GM21737 (cell line): ENCODE measurements at regions not wholly inside any gene's neighbourhood (a gene's known extent, or its start where the extent isn't known, plus 50 kb on each side); places are given as distances from the start of the nearest gene placed in this dataset.
"Not testable (repeated sequence)": the region's sequence is repeated elsewhere in the genome, so short reads cannot be mapped to it uniquely, and the experiment has no call there.

Experiments
- ATAC-seq: cut with Tn5 transposase; IDR thresholded peaks from one replicate; pipeline ENCODE4 v1.9.1; 2021; ENCODE audit warnings: mild to moderate bottlenecking, moderate library complexity; ENCODE audit not compliant: unreplicated experiment

GRCh38 chr21:29396951-29397455 lies 98.3 kb downstream of the BACH1 start:
- ATAC-seq: no peak

- no peak for ATAC-seq
These were observed 104.6 kb downstream of the BACH1 start for GRCh38 chr21:29403301-29403700.

GRCh38 chr21:29403922-29404538 lies 105.3 kb downstream of the BACH1 start:
- ATAC-seq: no peak

DNA sequence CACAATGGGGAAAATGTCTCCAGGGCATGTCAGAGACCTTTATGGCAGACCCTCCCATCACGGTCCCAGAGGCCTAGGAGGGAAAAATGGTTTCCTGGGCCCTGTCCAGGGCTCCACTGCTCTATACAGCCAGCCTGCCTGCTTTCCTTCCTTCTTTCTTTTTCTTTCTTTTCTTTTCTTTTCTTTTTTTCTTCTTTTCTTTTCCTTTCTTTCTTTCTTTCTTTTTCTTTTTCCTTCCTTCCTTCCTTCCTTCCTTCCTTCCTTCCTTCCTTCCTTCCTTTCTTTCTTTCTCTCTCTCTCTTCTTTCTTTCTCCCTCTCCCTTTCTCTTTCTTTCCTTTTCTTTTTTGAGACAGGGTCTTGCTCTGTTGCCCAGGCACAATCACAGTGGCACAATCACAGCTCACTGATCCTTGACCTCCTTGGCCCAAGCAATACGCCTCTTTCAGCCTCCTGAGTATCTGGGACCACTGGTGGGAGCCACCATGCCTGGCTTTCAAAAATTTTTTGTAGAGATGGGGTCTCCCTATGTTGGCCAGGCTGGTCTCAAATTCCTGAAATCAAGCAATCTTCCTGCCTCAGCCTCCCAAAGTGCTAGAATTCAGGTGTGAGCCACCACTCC lies 106.9 kb downstream of the BACH1 start:
- no peak for ATAC-seq

DNA sequence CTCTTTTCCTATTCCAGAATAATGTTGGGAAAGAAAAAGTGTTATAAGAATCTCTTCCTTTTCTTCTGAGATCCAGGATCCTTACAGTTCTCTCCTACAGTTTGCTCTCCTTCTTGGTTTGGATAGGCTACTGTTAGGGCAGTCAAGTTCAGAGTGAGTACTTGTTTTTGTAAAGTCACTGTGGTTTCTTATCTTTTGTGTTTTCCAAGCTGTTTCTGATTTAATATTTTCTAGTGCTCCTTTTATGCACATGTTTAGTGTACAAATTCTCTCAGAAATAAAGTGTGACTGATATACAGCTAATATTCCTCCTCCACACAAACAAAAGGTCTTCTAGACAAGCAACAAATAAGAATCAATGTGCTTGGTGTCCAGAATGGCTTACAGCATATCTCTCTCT lies 107.7 kb downstream of the BACH1 start:
- no peak for ATAC-seq

DNA sequence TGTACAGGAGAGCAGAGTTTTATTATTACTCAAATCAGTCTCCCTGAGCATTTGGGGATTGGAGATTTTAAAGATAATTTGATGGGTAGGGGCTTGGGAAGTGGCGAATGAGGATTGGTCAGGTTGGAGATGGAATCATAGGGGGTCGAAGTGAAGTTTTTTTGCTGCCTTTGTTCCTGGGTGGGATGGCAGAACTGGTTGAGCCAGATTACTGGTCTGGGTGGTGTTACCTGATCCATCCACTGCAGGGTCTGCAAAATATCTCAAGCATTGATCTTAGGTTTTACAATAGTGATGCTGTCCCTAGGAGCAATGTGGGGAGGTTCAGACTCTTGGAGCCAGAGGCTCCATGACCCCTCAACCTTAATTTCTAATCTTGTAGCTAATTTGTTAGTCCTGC lies 108.8 kb downstream of the BACH1 start:
- no peak for ATAC-seq

DNA sequence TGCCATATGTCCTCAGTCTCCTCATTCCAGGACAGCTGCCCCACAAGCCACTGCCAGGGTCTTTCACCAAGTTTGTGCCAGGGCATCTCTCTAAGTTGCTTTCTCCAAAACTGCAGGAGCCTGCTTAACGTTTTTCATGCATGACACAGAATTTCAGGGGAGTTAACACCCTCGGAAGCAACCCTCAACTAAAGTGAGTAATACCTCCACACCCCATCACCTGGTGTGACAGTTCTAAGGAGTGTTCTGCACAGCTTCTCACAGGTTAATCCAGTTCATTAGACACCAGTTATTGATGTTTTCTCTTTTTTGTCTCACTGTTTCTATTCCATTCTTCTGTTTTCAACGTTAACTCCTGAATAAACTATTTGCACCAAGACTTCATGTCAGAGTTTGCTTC lies 115.0 kb downstream of the BACH1 start:
- no peak for ATAC-seq

DNA sequence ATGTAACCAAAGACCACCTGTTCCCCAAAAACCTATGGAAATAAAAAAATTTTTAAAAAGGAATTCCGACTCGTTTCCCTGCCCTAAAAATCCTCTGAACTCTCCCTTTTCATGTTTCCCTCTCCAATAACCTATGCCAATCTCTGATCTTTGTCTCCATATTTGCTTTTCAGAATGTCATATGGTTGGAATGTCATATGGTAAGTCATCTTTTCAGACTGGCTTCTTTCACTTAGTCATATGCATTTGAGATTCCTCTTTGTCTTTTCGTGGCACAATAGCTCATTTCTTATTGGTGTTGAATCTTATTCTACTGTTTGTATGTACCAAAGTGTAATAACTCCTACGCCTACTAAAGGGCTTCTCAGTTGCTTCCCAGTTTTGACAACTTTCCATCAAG lies 117.5 kb downstream of the BACH1 start:
- no peak for ATAC-seq

DNA sequence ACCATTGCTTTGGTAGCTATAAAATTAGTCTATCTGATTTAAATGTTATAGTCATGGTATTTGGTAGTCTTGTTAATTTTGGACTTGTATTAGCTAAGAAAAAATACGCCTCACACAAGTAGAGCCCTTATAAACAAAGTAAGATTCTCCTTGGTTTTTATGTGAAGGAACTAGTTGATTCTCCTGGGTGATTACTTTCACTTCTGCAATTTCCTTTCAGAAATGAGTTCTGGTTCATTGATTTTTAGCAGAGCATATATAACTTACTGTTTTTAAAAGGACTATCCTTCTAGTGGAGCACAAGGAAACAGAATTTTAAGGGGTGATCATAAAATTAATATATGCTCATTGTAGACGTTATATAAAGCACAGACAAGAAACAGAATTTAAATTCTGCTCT lies 120.1 kb downstream of the BACH1 start:
- peak; percentile 75 for ATAC-seq

- no peak for ATAC-seq
These were observed 120.7 kb downstream of the BACH1 start for GRCh38 chr21:29419422-29419821.

GRCh38 chr21:29423099-29423870 lies 124.6 kb downstream of the BACH1 start:
- no peak for ATAC-seq

GRCh38 chr21:29424728-29425127 lies 126.0 kb downstream of the BACH1 start:
- ATAC-seq: no peak

- ATAC-seq: no peak
These were observed 130.5 kb downstream of the BACH1 start for GRCh38 chr21:29429218-29429617.

- no peak for ATAC-seq
These were observed 131.3 kb downstream of the BACH1 start for GRCh38 chr21:29430030-29430429.

GRCh38 chr21:29430576-29430975 lies 131.9 kb downstream of the BACH1 start:
- no peak for ATAC-seq

DNA sequence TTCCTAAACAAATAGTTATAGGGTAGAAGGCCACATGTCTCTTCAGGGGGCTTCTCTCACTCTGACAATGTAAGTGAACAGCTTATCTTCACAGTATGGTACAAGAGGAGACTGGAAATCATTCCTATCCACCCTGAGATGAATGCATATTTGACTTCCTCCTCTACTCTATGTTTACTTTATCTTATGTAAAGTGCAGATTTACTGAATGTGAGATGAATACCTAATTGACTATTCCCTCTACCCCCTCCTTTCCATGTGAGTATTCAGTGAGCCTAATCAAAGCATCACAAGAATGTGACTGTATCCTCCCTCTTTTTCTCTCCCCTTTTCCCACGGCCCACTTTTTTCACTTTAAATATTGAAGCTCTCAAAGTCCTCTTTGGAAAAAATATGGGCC lies 132.5 kb downstream of the BACH1 start:
- no peak for ATAC-seq

GRCh38 chr21:29431680-29432079 lies 133.0 kb downstream of the BACH1 start:
- ATAC-seq: no peak

DNA sequence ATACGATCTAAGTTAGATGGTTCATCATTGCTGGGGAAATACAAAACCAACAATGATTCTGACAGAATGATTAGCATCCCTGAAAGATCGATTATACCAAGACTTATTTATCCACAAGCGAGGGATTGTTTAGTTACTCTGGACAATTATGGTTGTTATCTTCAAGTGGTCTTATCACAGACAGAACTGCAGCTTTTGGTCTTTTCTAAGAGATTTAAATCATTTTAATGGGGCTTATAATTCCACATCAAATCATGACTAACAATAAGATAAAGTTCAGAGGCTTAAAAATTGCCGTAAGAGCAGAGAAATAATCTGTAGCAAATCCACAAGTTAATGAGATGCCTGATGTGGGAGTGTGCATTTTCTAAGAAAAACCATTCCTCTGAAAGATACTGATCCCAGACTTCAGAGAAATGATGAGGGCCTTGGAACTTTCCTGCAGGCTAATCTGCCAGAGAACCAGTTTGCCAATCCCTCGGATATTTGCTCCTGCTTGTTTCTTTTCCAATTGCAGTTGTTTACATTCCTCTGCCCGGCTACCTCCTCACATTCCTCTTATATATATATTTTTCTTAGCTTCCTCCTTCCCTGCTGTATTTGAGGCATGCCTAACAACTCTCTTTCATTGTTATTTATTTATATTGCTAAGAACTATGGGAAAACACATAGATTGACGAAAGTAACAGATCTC lies 134.8 kb downstream of the BACH1 start:
- ATAC-seq: no peak

- no peak for ATAC-seq
These were observed 135.4 kb downstream of the BACH1 start for GRCh38 chr21:29434081-29434480.

DNA sequence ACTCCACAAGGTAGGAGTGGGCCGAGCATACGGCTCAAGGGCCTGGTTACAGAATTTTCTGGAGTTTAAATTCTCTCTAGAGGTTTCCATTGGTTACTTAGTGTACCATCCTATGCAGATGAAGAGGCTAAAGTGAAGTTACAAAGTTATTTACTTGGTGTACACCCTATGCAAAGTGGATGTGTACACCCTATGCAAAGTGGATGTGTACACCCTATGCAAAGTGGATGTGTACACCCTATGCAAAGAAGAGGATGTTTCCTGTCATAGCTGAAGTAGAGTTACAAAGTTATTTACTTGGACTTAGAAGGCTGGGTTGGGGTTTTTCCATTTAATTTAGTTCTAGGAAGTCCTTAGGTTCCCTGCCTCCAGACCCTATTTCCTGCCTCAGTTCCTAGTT lies 136.3 kb downstream of the BACH1 start:
- not testable (repeated sequence) for ATAC-seq

DNA sequence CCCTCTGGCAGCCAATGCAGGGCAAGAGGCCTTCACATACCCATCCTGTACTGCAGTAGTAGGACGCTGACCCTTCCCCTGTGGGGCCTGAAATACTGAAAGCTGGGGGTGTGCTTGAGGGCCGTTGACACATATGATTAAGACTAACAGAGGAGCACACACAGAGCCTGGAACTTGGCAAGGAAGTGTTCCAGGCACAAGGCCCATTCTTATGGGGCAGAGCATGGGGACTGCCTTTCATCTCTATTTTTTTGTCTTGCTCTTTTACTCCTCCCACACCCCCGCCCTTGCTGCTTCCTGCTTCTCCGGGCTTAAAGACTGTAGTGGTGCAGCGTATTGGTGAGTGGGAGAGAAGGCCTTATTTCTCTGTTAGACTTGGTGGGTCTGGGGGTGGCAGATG lies 137.4 kb downstream of the BACH1 start:
- no peak for ATAC-seq
